ENCODE measurements at regions not wholly inside any gene's neighbourhood (a gene's known extent, or its start where the extent isn't known, plus 50 kb on each side); places are given as distances from the start of the nearest gene placed in this dataset.

GRCh38 chr4:135197641-135198040 is 996.1 kb upstream of the PABPC4L start:
- Histone ChIP-seq H3K27me3 (no peaks in the 10 kb centered on the region), H3K4me1 (no peaks in the 10 kb centered on the region), H3K36me3 (no peaks in the 10 kb centered on the region), H3K9me3 (no peaks in the 10 kb centered on the region), H3K4me3 (ENCODE audit: low read depth, low read length) (no peak overlapping the region)
- no peak for DNase-seq
- no peak for TF ChIP-seq CTCF (IDR thresholded peaks at IDR 0.05; ENCODE audit: low read depth, low read length)

- Histone ChIP-seq H3K27me3 (no peaks in the 10 kb centered on the region), H3K36me3 (no peaks in the 10 kb centered on the region), H3K9me3 (no peaks in the 10 kb centered on the region), H3K4me1 (no peaks in the 10 kb centered on the region), H3K4me3 (ENCODE audit: low read depth, low read length) (no peak overlapping the region)
- no peak for TF ChIP-seq CTCF (IDR thresholded peaks at IDR 0.05; ENCODE audit: low read depth, low read length)
- no peak for DNase-seq
Measured at GRCh38 chr4:135194477-135194876, 992.9 kb upstream of the PABPC4L start.

- Histone ChIP-seq H3K27me3 (no peaks in the 10 kb centered on the region), H3K4me3 (ENCODE audit: low read depth, low read length) (no peak overlapping the region), H3K9me3 (no peaks in the 10 kb centered on the region), H3K4me1 (no peaks in the 10 kb centered on the region), H3K36me3 (no peaks in the 10 kb centered on the region)
- TF ChIP-seq CTCF (IDR thresholded peaks at IDR 0.05; ENCODE audit: low read depth, low read length), result no peak
- DNase-seq, result no peak
Measured at GRCh38 chr4:135192751-135193535, 991.4 kb upstream of the PABPC4L start.

GRCh38 chr4:135191596-135191995 is 990.0 kb upstream of the PABPC4L start:
- H3K4me3 ChIP-seq (ENCODE audit: low read depth, low read length), result no peak overlapping the region
- no peaks in the 10 kb centered on the region for H3K36me3 ChIP-seq
- H3K27me3 ChIP-seq, result no peaks in the 10 kb centered on the region
- H3K9me3 ChIP-seq, result no peaks in the 10 kb centered on the region
- no peak for DNase-seq
- no peaks in the 10 kb centered on the region for H3K4me1 ChIP-seq
- no peak for TF ChIP-seq CTCF (IDR thresholded peaks at IDR 0.05; ENCODE audit: low read depth, low read length)

- no peaks in the 10 kb centered on the region for H3K27me3 ChIP-seq
- no peaks in the 10 kb centered on the region for H3K9me3 ChIP-seq
- no peak for DNase-seq
- TF ChIP-seq CTCF (IDR thresholded peaks at IDR 0.05; ENCODE audit: low read depth, low read length), result no peak
- no peak overlapping the region for H3K4me3 ChIP-seq (ENCODE audit: low read depth, low read length)
- H3K4me1 ChIP-seq, result no peaks in the 10 kb centered on the region
- H3K36me3 ChIP-seq, result no peaks in the 10 kb centered on the region
Measured at GRCh38 chr4:135186002-135186401, 984.4 kb upstream of the PABPC4L start.

- H3K4me3 ChIP-seq (ENCODE audit: low read depth, low read length), result no peak overlapping the region
- no peak for TF ChIP-seq CTCF (IDR thresholded peaks at IDR 0.05; ENCODE audit: low read depth, low read length)
- H3K27me3 ChIP-seq, result no peaks in the 10 kb centered on the region
- no peaks in the 10 kb centered on the region for H3K9me3 ChIP-seq
- H3K36me3 ChIP-seq, result no peaks in the 10 kb centered on the region
- DNase-seq, result no peak
- H3K4me1 ChIP-seq, result no peaks in the 10 kb centered on the region
Measured at GRCh38 chr4:135185256-135185655, 983.7 kb upstream of the PABPC4L start.

All from BE2C (cell line).